HG02981 (cell line): ENCODE measurements at regions not wholly inside any gene's neighbourhood (a gene's known extent, or its start where the extent isn't known, plus 50 kb on each side); places are given as distances from the start of the nearest gene placed in this dataset.

Source experiments
- ATAC-seq: cut with Tn5 transposase; IDR thresholded peaks from one replicate; pipeline ENCODE4 v1.9.1; 2021; ENCODE audit warnings: mild to moderate bottlenecking, moderate library complexity; ENCODE audit not compliant: unreplicated experiment

DNA sequence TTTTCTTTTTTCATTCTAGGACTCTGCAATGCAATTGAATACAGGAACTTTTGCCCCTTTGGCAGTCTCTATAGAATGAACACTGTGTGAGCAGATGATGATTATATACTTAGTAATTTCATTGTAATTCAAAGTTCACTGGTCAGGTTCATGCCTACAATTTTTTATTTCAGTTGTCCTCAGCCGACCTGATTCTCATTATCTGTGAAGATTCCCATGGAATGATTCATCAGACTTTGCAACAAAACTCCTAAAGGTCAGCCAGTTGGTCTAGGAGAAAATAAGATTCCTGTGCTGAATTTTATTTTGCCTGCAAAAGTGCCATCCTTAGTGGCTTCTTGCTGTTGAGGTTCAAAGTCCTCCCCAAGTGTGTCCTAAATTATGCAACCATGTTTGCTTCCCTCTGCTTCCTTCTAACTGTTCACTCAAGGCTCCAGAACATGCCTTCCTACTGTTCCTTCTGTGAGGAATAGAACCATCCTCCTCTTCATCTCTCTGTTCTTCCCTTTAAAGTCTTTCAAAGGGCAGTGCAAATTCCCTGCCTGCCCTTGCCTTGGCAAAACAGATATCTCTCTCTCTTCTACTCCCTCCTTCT lies 194.2 kb upstream of the CNR1 start:
- no peak for ATAC-seq

GRCh38 chr6:88359530-88360202 lies 193.5 kb upstream of the CNR1 start:
- ATAC-seq: no peak

DNA sequence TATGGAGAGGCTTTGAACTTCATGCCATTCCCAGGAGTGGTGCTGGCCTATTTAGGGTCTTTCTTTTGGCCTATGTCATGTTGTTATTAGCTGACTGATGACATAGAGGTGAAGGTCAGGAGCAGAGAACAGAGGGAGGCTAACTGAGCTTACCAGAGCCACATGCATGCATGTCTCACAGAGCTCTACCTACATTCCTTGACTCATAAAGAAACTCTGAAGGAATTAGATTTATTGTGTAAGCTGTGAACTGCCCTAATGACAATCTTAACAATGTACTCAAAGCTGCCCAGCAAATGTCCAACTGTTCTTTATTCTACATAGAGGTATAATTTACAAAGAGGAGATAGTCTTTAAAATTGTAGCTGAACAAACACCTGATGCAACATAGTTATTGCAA lies 192.7 kb upstream of the CNR1 start:
- no peak for ATAC-seq

GRCh38 chr6:88349511-88349910 lies 183.4 kb upstream of the CNR1 start:
- ATAC-seq: no peak

- ATAC-seq: no peak
Measured at GRCh38 chr6:88342336-88342735, 176.2 kb upstream of the CNR1 start.

DNA sequence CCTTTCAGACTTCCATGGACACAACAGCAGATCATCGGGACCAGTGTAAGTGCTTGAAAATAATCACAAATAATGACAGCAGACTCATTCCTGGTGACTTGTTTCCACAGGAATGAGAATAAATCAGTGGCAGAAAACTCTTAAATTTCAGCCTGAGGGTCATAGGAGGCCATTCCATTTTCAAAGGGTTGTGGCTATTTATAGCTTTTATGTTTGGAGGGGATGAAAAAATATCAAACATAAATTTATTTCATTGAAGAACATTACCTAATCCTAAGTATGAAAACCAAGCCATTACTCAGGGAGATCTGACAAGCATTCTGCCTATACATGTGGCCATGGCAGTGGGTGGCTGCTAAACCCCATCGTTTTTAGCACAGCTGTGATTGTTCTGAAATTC lies 173.6 kb upstream of the CNR1 start:
- no peak for ATAC-seq

GRCh38 chr6:88321306-88321705 lies 155.2 kb upstream of the CNR1 start:
- ATAC-seq: no peak

DNA sequence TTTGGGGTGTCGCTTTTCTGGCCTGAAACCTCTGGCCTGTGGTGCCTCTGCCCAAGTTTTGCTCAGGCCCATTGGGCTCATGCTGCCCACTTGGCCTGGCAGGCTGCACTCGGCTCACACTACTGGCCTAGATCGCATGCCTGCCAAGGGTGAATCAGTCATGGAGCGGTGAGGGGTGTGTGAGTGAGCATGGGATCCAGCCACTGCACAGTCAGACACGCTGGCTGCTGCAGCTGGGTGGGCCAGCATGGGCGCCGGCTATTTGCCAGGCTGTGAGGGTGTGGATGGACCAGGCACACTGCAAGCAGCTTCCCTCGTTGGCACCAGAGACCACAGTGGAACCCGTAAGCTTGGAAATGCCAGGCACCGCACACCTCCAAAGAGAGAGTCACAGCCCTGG lies 145.4 kb upstream of the CNR1 start:
- ATAC-seq: no peak

DNA sequence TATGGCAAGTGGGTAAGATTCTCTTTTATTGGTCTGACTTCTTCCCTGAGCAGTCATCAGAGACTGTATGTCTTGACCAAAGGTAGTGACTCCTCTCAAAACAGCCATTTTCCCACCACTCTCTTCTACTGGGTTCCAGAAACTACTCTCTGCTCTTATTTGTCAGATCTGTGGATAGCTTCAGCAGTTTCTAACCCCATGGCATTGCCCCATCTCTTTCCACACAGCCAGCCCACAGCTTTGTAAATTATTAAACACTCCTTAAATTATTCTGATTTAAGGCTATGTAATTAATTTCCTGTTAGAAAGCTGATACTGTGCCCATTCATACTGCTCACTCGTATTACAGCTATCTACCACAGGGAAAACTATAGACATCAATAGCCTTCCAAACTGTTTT lies 138.4 kb upstream of the CNR1 start:
- no peak for ATAC-seq

GRCh38 chr6:88302769-88303225 lies 136.7 kb upstream of the CNR1 start:
- no peak for ATAC-seq

- ATAC-seq: no peak
Measured at GRCh38 chr6:88301888-88302768, 136.0 kb upstream of the CNR1 start.

DNA sequence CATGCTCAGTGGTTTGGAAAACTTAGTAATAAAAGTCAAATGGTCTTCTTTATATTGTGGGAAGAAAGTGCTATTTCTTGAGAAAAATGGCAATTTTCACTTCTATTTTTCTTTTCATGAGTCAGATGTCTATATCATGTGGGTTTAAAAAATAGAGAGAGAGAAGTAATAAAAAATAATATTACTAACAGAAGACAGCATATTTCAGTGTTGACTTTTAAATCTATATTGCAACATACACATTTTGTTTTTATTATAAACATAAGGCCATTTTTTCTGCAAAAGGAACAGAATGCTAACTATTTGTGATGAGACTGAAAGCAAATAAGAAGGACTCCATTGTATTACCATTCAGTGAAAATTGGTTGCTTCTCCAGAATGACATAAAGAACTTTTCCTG lies 135.1 kb upstream of the CNR1 start:
- no peak for ATAC-seq

DNA sequence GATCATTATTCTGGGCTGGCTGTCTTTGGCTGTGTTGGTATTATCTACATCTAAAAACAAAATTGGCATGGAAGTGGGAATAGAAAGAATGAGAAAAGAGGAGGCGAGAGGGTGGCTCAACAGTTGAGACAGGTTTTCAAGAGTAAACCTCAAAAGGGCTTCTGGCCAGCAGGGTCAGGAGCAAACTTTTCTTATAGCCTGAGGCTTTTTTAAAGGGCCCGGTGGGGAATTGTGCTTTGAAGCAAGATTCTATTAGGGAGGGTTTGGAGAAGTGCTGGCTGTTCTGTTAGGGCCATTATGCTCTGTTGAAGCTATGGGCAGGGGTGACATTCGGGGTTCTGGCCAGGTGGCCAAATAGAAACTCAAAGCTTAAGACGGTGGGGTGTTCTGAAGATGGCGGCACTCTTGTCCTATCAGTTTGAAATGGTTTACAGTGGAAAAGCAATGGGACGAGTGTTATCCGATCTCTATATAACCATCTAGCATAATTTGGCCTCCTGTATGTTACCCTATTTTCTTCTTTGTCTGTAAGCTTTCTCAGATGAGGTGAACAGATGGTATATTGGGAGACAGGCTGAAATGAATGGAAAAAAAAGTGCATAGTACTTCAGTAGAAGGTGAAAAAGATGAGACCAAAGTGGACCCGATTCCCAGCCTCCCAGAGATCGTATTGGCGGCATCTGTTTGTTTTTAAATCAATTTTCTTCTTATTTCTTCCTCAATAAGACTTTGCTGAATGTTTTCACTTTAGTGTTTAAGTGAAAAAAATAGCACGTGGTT lies 132.1 kb upstream of the CNR1 start:
- no peak for ATAC-seq

DNA sequence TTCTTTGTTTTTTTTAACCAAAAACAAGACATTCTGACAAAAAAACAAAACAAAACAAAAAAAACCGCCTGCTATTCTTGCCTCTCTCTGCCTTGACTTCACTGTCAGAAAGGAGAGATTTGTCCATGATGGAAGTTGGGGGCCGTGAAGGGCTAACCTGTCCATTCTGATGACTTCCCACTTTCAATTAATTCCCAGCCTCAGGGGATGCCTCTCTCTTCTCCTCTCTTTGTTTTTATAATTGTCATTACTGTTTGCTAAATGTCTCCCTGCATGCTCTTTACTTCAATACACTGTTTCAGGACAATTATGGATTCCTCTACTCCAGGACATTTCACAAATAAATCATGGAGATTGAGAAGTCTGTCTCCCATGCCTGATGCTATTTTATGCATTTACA lies 130.5 kb upstream of the CNR1 start:
- ATAC-seq: no peak

GRCh38 chr6:88295663-88296062 lies 129.5 kb upstream of the CNR1 start:
- ATAC-seq: no peak

- ATAC-seq: no peak
Measured at GRCh38 chr6:88294702-88295101, 128.6 kb upstream of the CNR1 start.

DNA sequence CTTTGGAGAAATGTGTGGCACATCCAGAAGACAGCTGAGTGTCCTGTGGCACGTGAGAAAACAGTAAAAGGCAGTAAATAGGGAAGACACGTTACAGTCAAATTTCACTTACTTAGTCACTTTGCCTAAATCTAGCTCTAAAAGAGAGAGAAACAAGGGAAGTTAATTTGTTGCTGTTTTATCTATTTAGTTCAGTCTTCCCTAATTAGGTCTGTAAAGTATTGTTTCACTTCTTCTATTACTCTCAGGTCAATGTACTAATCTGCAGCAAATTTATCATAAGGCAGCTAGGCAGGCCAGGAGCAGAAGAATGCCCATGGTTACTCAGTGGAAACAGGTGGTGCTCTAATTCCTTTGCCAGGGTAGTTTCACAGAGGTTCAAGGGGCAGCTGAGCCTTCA lies 124.3 kb upstream of the CNR1 start:
- ATAC-seq: no peak

DNA sequence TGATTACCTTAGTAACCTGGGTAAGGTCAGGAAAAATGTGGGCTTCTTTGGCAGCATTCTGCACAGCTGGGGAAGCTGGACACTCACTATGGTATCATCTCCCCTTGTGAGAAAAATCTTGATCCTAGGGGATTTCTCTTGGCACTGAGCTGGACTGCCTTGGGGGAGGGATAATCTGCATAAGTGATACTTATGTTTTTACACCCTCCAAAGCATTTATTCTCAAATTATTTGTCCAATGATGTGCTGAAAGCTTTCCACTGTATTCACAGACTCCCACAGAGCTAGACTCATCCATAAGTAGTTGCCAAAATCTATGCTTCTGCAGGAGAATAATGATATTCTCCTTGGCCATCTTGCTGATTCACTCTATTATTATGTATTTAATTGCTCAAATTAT lies 121.5 kb upstream of the CNR1 start:
- ATAC-seq: no peak

GRCh38 chr6:88276331-88276730 lies 110.2 kb upstream of the CNR1 start:
- no peak for ATAC-seq

- no peak for ATAC-seq
Measured at GRCh38 chr6:88268508-88268907, 102.4 kb upstream of the CNR1 start.

DNA sequence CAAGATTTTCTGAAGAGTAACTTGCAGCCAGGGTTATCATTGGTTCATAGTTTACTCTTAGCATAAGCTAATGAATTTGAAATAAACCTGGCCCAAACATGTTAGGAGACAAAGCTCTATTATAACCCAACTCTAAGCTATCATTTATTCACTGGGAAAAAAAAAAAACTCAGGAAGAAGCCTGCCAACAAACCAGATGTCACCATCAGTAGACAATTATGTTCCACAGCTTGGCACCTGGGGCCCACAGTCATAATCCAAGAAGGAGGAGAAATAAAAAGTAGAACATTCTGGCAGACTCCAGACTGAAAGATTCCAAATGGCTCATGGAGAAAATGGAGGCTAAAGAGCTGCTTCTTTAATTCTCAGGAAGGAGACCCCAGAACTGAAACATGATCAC lies 100.0 kb upstream of the CNR1 start:
- no peak for ATAC-seq
